GM12873 (cell line): ENCODE measurements at regions not wholly inside any gene's neighbourhood (a gene's known extent, or its start where the extent isn't known, plus 50 kb on each side); places are given as distances from the start of the nearest gene placed in this dataset.

Experiments used
- TF ChIP-seq, protein P1 (sequence below): IDR thresholded peaks from 2 replicates; pipeline ENCODE4 v1.5.1; 2012; ENCODE audit warnings: low read depth, mild to moderate bottlenecking, moderate library complexity, low read length, control low read depth; ENCODE audit not compliant: insufficient read depth; ENCODE audit errors: missing control alignments

- TF ChIP-seq, protein P1, sequence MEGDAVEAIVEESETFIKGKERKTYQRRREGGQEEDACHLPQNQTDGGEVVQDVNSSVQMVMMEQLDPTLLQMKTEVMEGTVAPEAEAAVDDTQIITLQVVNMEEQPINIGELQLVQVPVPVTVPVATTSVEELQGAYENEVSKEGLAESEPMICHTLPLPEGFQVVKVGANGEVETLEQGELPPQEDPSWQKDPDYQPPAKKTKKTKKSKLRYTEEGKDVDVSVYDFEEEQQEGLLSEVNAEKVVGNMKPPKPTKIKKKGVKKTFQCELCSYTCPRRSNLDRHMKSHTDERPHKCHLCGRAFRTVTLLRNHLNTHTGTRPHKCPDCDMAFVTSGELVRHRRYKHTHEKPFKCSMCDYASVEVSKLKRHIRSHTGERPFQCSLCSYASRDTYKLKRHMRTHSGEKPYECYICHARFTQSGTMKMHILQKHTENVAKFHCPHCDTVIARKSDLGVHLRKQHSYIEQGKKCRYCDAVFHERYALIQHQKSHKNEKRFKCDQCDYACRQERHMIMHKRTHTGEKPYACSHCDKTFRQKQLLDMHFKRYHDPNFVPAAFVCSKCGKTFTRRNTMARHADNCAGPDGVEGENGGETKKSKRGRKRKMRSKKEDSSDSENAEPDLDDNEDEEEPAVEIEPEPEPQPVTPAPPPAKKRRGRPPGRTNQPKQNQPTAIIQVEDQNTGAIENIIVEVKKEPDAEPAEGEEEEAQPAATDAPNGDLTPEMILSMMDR: no peak
Measured at GRCh38 chr1:8115031-8115768, 89.1 kb upstream of the ERRFI1 start.

DNA sequence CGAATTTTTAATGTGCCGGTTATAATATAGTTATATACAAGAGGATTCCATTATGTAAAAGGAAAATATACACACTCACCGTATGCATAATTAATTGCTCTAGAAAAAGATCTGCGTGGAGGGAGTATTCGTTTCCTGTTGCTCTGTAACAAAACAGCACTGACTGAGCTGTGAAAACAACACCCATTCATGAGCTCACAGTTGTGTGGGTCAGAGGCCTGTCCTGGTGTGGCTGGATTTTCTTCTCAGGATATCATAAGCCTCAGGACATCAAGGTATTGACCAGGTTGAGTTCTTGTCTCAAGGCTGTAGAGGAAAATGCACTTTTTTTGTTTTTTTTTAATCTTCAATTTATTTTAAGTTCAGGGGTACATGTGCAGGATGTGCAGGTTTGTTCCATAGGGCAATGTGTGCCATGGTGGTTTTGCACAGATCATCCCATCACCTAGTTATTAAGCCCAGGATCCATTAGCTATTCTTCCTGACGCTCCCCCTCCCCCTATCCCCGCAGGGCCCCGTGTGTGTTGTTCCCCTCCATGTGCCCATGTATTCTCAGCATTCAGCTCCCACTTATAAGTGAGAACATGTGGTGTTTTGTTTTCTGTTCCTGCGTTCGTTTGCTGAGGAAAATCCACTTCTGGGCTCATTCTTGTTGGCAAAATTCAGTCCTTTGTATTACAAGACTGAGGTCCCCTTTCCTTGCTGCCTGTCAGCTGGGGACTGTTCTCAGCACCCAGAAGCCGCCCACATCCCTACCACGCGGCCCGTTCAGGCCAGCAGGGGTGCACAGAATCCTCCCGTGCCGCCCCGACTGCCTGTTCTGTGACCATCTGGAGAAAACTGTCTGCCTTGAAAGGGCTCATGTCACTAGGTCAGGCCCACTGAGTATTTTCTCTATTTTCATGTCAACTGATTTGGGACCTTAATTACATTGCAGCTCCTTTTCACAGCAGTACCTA lies 87.4 kb upstream of the ERRFI1 start:
- TF ChIP-seq, protein P1: no peak

GRCh38 chr1:8112611-8113261 lies 86.6 kb upstream of the ERRFI1 start:
- TF ChIP-seq, protein P1: no peak

GRCh38 chr1:8111560-8111959 lies 85.5 kb upstream of the ERRFI1 start:
- TF ChIP-seq, protein P1: no peak

GRCh38 chr1:8109216-8109615 lies 83.1 kb upstream of the ERRFI1 start:
- TF ChIP-seq, protein P1: no peak

- TF ChIP-seq, protein P1: no peak
Measured at GRCh38 chr1:8107897-8108296, 81.8 kb upstream of the ERRFI1 start.
